Brain microvascular endothelial cell (primary cell): ENCODE measurements at regions not wholly inside any gene's neighbourhood (a gene's known extent, or its start where the extent isn't known, plus 50 kb on each side); places are given as distances from the start of the nearest gene placed in this dataset.

Experiments
- DNase-seq: peaks from one replicate; pipeline ENCODE4 v3.0.0-alpha.2; 2020
- H3K27ac ChIP-seq: fragments of 250-450 bp; sonication (Bioruptor Pico); 2 replicates; pipeline ENCODE4 v1.5.1; 2020; ENCODE audit warnings: mild to moderate bottlenecking, moderate library complexity
- H3K27me3 ChIP-seq: fragments of 250-450 bp; sonication (Bioruptor Pico); replicated peaks from 2 replicates; pipeline ENCODE4 v1.5.1; 2020; ENCODE audit warnings: mild to moderate bottlenecking
- H3K36me3 ChIP-seq: fragments of 250-450 bp; sonication (Bioruptor Pico); replicated peaks from 2 replicates; pipeline ENCODE4 v1.5.1; 2020; ENCODE audit warnings: mild to moderate bottlenecking
- H3K4me3 ChIP-seq: 2 replicates; pipeline ENCODE4 v1.5.1; 2011; ENCODE audit warnings: low read depth, mild to moderate bottlenecking, control low read depth, low read length, moderate library complexity
- CTCF ChIP-seq: IDR thresholded peaks from 2 replicates; pipeline ENCODE4 v1.5.1; 2011; ENCODE audit warnings: low read depth, mild to moderate bottlenecking, moderate library complexity, low read length, control low read depth, inconsistent platforms; ENCODE audit errors: missing control alignments
- in situ Hi-C: cut with HindIII; loops from 2 replicates; pipeline ENCODE4 v1.10.0; 2017; ENCODE audit warnings: low sequenced_read_pairs, low pct_ligation_motif_present

- Histone ChIP-seq H3K36me3 (no peaks in the 10 kb centered on the region), H3K27ac (no peak overlapping the region), H3K4me3 (no peak overlapping the region), H3K27me3 (no peaks in the 10 kb centered on the region)
- in situ Hi-C loops, result no loop called here
- no peak for TF ChIP-seq CTCF
- DNase-seq, result no peak
Observed at GRCh38 chr4:14934704-14935390, 67.4 kb upstream of the CPEB2 start.

- Histone ChIP-seq H3K36me3 (no peaks in the 10 kb centered on the region), H3K4me3 (no peak overlapping the region), H3K27me3 (no peaks in the 10 kb centered on the region), H3K27ac (no peak overlapping the region)
- in situ Hi-C loops, result no loop called here
- no peak for DNase-seq
- TF ChIP-seq CTCF, result no peak
Observed at GRCh38 chr4:14943749-14944148, 58.5 kb upstream of the CPEB2 start.

GRCh38 chr4:14952352-14952751 lies 49.9 kb upstream of the CPEB2 start:
- no peak overlapping the region for H3K27ac ChIP-seq
- TF ChIP-seq CTCF, result no peak

More at GRCh38 chr4:14952352-14952751, 49.9 kb upstream of the CPEB2 start:
- DNase-seq, result no peak
- Histone ChIP-seq H3K4me3 (no peak overlapping the region), H3K27me3 (no peaks in the 10 kb centered on the region), H3K36me3 (no peaks in the 10 kb centered on the region)
- in situ Hi-C loops, result no loop called here
